AG04450 (cell line): ENCODE measurements at regions not wholly inside any gene's neighbourhood (a gene's known extent, or its start where the extent isn't known, plus 50 kb on each side); places are given as distances from the start of the nearest gene placed in this dataset.

Experiments used
- CTCF ChIA-PET: fragments of 300-600, 350-600 bp; formaldehyde crosslinking; extraction: SDS; loops from one replicate; lab custom pipeline; 2022; ENCODE audit warnings: antibody characterized with exemption, inconsistent platforms; lab: Charles Lee
- POLR2A ChIA-PET: fragments of 350-600 bp; formaldehyde crosslinking; extraction: SDS; loops from one replicate; lab custom pipeline; 2021; ENCODE audit warnings: antibody characterized with exemption, inconsistent platforms; lab: Yijun Ruan, JAX
- DNase-seq: peaks from one replicate; pipeline ENCODE4 v3.0.0-alpha.2; 2011; ENCODE audit warnings: low read depth, low spot score
- H3K27ac ChIP-seq: one replicate; pipeline ENCODE4 v1.5.1; 2012; ENCODE audit warnings: low read depth, low read length, control low read depth
- H3K27me3 ChIP-seq: one replicate; pipeline ENCODE4 v1.6.0; 2012; ENCODE audit warnings: low read length; ENCODE audit not compliant: control insufficient read depth, insufficient read depth
- H3K4me3 ChIP-seq: 2 replicates; pipeline ENCODE4 v1.5.1; 2011; ENCODE audit warnings: mild to moderate bottlenecking, low read depth, low read length, control low read depth
- H3K9me3 ChIP-seq: 2 replicates; pipeline ENCODE4 v1.5.1; 2012; ENCODE audit warnings: low read length; ENCODE audit not compliant: control insufficient read depth, insufficient read depth
- CTCF ChIP-seq: IDR thresholded peaks from 2 replicates; pipeline ENCODE4 v1.5.1; 2011; ENCODE audit warnings: low read depth, low read length, control low read depth, inconsistent platforms

- no peak overlapping the region for H3K4me3 ChIP-seq
- no peak overlapping the region for H3K27ac ChIP-seq
- POLR2A ChIA-PET: no interaction called here
- no peaks in the 10 kb centered on the region for H3K9me3 ChIP-seq
- TF ChIP-seq CTCF: no peak
- CTCF ChIA-PET: no interaction called here
- no peaks in the 10 kb centered on the region for H3K27me3 ChIP-seq
- no peak for DNase-seq
These were observed 190.0 kb upstream of the CACNA2D1 start for GRCh38 chr7:82633592-82633991.

- H3K27me3 ChIP-seq: no peaks in the 10 kb centered on the region
- ChIA-PET CTCF (no interaction called here), POLR2A (no interaction called here)
- no peak for DNase-seq
- H3K27ac ChIP-seq: no peak overlapping the region
- H3K4me3 ChIP-seq: no peak overlapping the region
- H3K9me3 ChIP-seq: no peaks in the 10 kb centered on the region
- TF ChIP-seq CTCF: no peak
These were observed 188.4 kb upstream of the CACNA2D1 start for GRCh38 chr7:82631998-82632397.

GRCh38 chr7:82629583-82629982, 186.0 kb upstream of the CACNA2D1 start:
- no peak overlapping the region for H3K27ac ChIP-seq

GRCh38 chr7:82625377-82625776, 181.8 kb upstream of the CACNA2D1 start:
- CTCF ChIA-PET: interaction anchor here (1.6 kb wide), 1 partner anchor 20 kb away, joined by 8 read pairs; no protein-coding TSS in a partner anchor
- TF ChIP-seq CTCF: no peak
- Histone ChIP-seq H3K9me3 (no peaks in the 10 kb centered on the region), H3K27me3 (no peaks in the 10 kb centered on the region), H3K27ac (no peak overlapping the region), H3K4me3 (no peak overlapping the region)
- no peak for DNase-seq
- POLR2A ChIA-PET: no interaction called here

More at GRCh38 chr7:82629583-82629982, 186.0 kb upstream of the CACNA2D1 start:
- no peak for TF ChIP-seq CTCF
- ChIA-PET CTCF (no interaction called here), POLR2A (no interaction called here)
- DNase-seq: no peak
- H3K9me3 ChIP-seq: no peaks in the 10 kb centered on the region
- no peak overlapping the region for H3K4me3 ChIP-seq
- H3K27me3 ChIP-seq: no peaks in the 10 kb centered on the region

- CTCF ChIA-PET: interaction anchor here (1.2 to 1.6 kb wide), 2 partner anchors 17 to 19 kb away, joined by 3 to 8 read pairs; no protein-coding TSS in a partner anchor
- Histone ChIP-seq H3K27me3 (no peaks in the 10 kb centered on the region), H3K27ac (peak overlapping the region; percentile 62), H3K9me3 (no peaks in the 10 kb centered on the region), H3K4me3 (no peak overlapping the region)
- POLR2A ChIA-PET: no interaction called here
- no peak for DNase-seq
- TF ChIP-seq CTCF: no peak
These were observed 181.4 kb upstream of the CACNA2D1 start for GRCh38 chr7:82624965-82625364.
